Thymus (tissue), 11 donors: ENCODE measurements at regions not wholly inside any gene's neighbourhood (a gene's known extent, or its start where the extent isn't known, plus 50 kb on each side); places are given as distances from the start of the nearest gene placed in this dataset.
"Not testable (repeated sequence)": the region's sequence is repeated elsewhere in the genome, so short reads cannot be mapped to it uniquely, and the experiment has no call there.

Experiments
- DNase-seq, 9 donors: peaks; one replicate each; pipeline ENCODE4 v3.0.0-alpha.2; 2013; ENCODE audit warnings: low spot score in 9 of 9, low read depth in 6 of 9, missing footprints in 1 of 9
- H3K27ac ChIP-seq, 2 donors: one replicate each; pipeline ENCODE4 v1.5.1; 2013; ENCODE audit warnings: control low read depth in 1 of 2, low read depth in 1 of 2, low read length in 1 of 2, mild to moderate bottlenecking in 1 of 2, moderate library complexity in 1 of 2
- H3K27me3 ChIP-seq, 2 donors: one replicate each; pipeline ENCODE4 v1.5.1; 2013; ENCODE audit warnings: low read length in 1 of 2; ENCODE audit not compliant: control insufficient read depth in 2 of 2, insufficient read depth in 1 of 2
- H3K36me3 ChIP-seq, 2 donors: one replicate each; pipeline ENCODE4 v1.5.1; 2013; ENCODE audit warnings: low read length in 1 of 2, mild to moderate bottlenecking in 1 of 2, moderate library complexity in 1 of 2; ENCODE audit not compliant: control insufficient read depth in 2 of 2, insufficient read depth in 2 of 2
- H3K4me1 ChIP-seq, 2 donors: one replicate each; pipeline ENCODE4 v1.5.1; 2013; ENCODE audit warnings: low read length in 2 of 2; ENCODE audit not compliant: control insufficient read depth in 2 of 2, insufficient read depth in 2 of 2
- H3K4me3 ChIP-seq, 2 donors: one replicate each; pipeline ENCODE4 v1.5.1; 2013; ENCODE audit warnings: low read length in 2 of 2, control low read depth in 1 of 2, mild to moderate bottlenecking in 1 of 2
- H3K9me3 ChIP-seq, 2 donors: one replicate each; pipeline ENCODE4 v1.5.1; 2013; ENCODE audit warnings: low read length in 1 of 2, mild to moderate bottlenecking in 1 of 2; ENCODE audit not compliant: control insufficient read depth in 2 of 2, insufficient read depth in 1 of 2
- WGBS: extraction: QIAGEN DNeasy Blood & Tissue Kit; methylation state at CpG from one replicate; pipeline ENCODE4 v1.1.7; 2013; 5-methylcytosine and 5-hydroxymethylcytosine counted together
- donor health status: healthy.

DNA sequence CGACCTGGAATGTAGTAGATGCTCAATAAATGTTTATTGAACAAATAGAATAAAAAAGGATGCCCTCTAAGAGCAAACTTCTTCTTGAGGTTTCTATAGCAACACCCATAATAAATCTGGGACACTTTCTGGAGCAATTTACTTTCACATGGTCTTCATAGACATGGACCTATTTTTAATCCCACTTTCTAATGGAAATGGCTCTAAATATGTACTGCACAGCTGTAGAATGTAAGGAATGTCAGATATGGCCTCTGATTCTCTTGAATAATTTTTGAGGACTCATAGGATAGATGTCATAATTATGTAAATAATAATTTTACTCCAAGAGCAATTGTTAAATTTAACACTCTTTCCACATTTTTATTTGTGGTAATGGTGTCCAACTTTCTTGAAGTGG lies 133.5 kb upstream of the DAAM1 start:
- H3K27me3 ChIP-seq = no peaks in the 10 kb centered on the region
- H3K36me3 ChIP-seq = no peaks in the 10 kb centered on the region
- no peaks in the 10 kb centered on the region for H3K4me1 ChIP-seq
- 78% methylated on average over 1 of the region's 1 CpG for WGBS
- no peak overlapping the region for H3K27ac ChIP-seq
- H3K9me3 ChIP-seq = no peaks in the 10 kb centered on the region
- H3K4me3 ChIP-seq = no peak overlapping the region
- DNase-seq = no peak

DNA sequence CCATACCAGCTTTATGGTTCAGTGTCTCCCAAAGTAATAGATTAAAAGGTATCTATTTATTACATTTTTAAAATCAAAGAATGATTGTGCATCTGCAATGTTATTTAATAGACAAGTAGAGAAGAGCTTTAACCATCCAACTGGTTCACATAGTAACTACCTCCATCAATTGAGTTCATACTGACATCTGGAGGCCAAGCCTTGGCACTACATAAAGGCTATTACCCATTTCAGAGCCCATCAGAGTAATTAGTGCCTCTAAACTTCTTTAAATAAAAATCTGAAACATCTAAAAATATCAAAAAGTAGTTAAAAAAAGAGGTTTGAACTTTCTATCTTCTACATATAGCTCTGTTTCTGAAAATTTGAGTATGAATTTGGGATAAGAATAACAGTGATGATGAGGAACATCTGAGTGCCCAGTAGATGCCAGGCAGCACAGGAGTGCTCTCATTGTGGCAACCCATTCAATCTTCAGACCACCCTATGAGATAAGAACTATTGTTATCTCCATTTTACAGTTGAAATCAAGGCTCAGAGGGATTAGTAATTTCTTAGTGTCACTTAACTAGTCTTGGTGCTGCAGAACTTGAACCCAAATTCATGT lies 132.9 kb upstream of the DAAM1 start:
- H3K27me3 ChIP-seq = no peaks in the 10 kb centered on the region
- no peak overlapping the region for H3K4me3 ChIP-seq
- H3K4me1 ChIP-seq = no peaks in the 10 kb centered on the region
- DNase-seq = peak in 8 of 9 donors; percentile 4 to 38 (median 10)
- H3K36me3 ChIP-seq = no peaks in the 10 kb centered on the region
- H3K9me3 ChIP-seq = no peaks in the 10 kb centered on the region
- no peak overlapping the region for H3K27ac ChIP-seq

DNA sequence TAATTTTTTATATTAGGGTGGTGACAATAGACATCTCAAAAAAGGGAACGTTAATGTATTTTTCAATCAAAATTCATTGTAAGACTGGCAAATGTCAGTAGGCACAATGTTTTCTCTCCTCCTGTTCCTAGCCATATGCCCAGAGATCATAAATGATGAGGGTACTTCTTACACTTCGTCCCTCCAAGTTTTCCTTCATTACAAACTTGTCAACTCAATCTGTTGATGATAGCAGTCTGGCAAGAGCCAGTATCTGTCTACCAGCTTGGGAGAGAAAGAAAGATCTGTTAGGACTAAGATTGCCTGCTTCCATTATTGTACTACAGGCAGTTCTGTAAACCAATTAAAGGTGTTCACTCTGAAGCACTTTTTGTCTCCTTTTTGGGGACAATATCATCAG lies 130.9 kb upstream of the DAAM1 start:
- H3K4me1 ChIP-seq = no peaks in the 10 kb centered on the region
- no peaks in the 10 kb centered on the region for H3K9me3 ChIP-seq
- H3K4me3 ChIP-seq = no peak overlapping the region
- no peak for DNase-seq
- WGBS = 95% methylated on average over 2 of the region's 2 CpGs
- no peaks in the 10 kb centered on the region for H3K36me3 ChIP-seq
- H3K27me3 ChIP-seq = no peaks in the 10 kb centered on the region
- no peak overlapping the region for H3K27ac ChIP-seq

DNA sequence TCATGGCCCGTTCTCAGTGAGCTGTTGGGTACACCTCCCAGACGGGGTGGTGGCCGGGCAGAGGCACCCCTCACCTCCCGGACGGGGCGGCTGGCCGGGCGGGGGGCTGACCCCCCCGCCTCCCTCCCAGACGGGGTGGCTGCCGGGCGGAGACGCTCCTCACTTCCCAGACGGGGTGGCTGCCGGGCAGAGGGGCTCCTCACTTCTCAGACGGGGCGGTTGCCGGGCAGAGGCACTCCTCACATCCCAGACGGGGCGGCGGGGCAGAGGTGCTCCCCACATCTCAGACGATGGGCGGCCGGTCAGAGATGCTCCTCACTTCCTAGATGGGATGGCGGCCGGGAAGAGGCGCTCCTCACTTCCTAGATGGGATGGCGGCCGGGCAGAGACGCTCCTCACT lies 129.7 kb upstream of the DAAM1 start:
- WGBS = 97% methylated on average over 29 of the region's 30 CpGs
- H3K9me3 ChIP-seq, H3K4me3 ChIP-seq, H3K27ac ChIP-seq, DNase-seq, H3K27me3 ChIP-seq, H3K4me1 ChIP-seq, H3K36me3 ChIP-seq: not testable (repeated sequence)

DNA sequence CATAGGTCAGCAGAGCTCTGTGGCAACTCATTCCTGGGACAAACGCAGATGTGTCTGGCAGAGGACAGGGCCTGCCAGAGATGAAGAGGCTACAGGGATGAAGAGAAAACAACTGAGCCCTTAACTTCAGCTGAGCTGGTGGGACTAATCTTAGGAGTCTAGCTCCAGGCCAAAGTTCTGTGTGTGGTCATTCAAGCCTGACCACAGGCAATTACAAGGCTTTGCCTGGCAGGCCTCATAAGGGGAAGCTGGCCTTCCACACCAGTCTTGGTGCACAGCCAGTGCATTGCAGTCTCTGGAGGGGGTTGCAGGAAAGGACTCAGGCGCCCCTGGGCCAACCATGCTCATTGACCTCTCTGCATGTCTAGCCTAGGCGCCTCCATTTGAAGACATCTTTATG lies 127.6 kb upstream of the DAAM1 start:
- H3K9me3 ChIP-seq = no peaks in the 10 kb centered on the region
- H3K27ac ChIP-seq = no peak overlapping the region
- no peaks in the 10 kb centered on the region for H3K27me3 ChIP-seq
- no peaks in the 10 kb centered on the region for H3K4me1 ChIP-seq
- WGBS = 93% methylated on average over 3 of the region's 3 CpGs
- DNase-seq = no peak
- no peaks in the 10 kb centered on the region for H3K36me3 ChIP-seq
- no peak overlapping the region for H3K4me3 ChIP-seq

DNA sequence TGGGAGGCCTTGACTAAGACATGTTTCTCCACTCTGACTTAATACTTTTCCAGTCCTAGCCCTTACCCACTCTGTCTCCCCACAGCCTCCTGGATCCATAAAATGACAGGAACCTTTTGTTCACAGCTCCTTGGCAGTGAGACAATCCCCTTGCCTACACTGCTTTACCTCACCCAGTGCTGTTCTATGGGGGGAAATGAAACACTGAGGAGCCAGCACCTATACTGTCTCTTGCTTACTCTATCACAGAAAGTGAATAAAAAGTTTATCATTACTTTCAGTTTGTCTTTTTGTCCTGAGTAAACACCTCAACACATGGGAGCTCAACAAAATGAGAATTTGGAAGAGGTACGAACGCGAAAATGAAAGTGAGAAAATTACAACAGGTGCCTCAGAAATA lies 127.2 kb upstream of the DAAM1 start:
- no peaks in the 10 kb centered on the region for H3K27me3 ChIP-seq
- H3K27ac ChIP-seq = no peak overlapping the region
- DNase-seq = no peak
- no peaks in the 10 kb centered on the region for H3K4me1 ChIP-seq
- no peak overlapping the region for H3K4me3 ChIP-seq
- H3K9me3 ChIP-seq = no peaks in the 10 kb centered on the region
- WGBS = 65% methylated on average over 3 of the region's 3 CpGs
- H3K36me3 ChIP-seq = no peaks in the 10 kb centered on the region

DNA sequence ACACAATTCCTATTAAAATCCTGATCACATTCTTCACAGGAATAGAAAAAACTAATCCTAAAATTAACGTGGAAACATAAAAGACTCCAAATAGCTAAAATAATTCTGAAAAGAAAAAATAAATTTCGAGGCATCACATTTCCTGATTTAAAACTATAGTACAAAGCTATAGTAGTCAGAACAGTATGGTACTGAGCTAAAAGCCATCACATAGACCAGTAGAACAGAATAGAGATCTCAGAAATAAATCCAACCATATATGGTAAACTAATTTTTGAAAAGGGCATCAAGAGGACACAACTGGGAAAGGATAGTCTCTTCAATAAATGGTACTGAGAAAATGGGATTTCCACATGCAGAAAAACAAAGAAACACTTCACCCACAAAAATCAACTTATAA lies 125.2 kb upstream of the DAAM1 start:
- Histone ChIP-seq H3K9me3 (no peaks in the 10 kb centered on the region), H3K27ac (no peak overlapping the region), H3K4me3 (no peak overlapping the region), H3K4me1 (no peaks in the 10 kb centered on the region), H3K27me3 (no peaks in the 10 kb centered on the region), H3K36me3 (no peaks in the 10 kb centered on the region)
- no peak for DNase-seq
- WGBS = 90% methylated on average over 2 of the region's 2 CpGs

DNA sequence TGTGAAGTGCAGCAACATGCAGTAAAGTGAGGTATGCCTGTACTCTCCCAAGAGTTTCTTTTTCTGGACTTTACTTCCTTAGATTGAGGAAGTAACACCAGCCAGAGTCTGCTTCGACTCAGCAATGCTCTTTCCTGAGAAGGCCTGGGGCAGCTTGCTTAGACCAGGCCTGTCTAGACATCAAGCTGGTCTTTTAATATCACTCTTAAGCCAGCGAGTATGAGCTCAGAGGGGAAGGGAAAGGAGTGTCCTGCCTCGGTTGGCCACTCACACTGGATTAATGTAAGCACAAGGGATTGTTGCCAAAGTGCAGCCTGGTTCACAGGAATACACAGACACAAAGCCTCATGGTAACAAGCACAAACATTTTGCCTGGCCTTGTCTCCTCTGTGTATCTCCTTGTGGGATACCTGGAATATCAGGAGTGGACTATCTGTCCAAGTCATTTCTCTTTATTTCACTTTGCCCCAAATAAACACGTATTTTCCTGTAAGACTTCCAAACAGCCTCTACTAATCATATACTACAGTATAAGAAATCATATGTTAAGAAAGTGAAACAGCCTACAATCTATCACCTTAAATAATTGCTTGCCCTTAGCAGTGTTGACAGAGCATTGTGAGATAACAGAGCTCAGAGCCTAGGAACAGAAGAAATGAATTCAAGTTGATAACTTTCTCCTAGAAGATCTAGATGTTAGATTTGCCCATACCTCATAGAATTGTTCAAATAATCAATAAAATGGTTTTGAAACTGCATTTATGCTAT lies 121.2 kb upstream of the DAAM1 start:
- Histone ChIP-seq H3K9me3 (no peaks in the 10 kb centered on the region), H3K27me3 (no peaks in the 10 kb centered on the region), H3K36me3 (no peaks in the 10 kb centered on the region), H3K4me1 (no peaks in the 10 kb centered on the region), H3K27ac (no peak overlapping the region), H3K4me3 (no peak overlapping the region)
- WGBS = 52% methylated on average over 4 of the region's 4 CpGs
- DNase-seq = no peak

DNA sequence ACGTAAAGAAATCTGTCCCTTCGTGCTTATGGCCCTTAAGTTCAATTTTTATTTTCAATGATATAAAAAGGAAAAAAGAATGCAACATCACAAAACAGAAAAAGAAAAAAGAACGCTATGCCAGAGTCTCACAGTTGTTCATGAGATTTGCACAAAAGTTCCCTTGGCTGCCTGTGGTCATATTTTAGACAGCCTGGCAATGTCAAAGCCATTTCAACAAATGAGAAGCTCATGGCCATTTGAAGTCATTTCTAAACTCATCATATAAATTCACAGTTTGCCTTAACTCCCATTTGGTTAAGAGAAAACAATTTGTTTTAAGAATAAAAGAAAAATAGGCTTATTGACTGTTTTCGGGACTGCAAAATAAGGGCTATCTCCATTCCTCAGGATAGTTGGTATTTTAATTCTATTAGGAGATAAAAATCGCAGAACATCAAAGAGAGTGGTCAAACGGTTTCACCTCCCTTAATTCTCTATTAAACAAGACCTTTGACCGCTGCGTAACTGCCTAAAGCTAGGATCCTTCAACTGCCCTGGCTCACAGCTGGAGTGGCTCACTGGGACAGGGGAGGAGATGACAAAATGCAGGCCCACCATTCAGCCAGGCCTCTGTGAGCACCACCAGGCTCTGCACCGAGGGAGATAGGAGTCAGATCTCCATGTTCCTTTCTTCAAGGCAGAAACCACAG lies 119.2 kb upstream of the DAAM1 start:
- Histone ChIP-seq H3K4me1 (no peaks in the 10 kb centered on the region), H3K4me3 (no peak overlapping the region), H3K27me3 (no peaks in the 10 kb centered on the region), H3K9me3 (no peaks in the 10 kb centered on the region), H3K36me3 (no peaks in the 10 kb centered on the region), H3K27ac (no peak overlapping the region)
- DNase-seq = no peak
- WGBS = 97% methylated on average over 9 of the region's 9 CpGs
